ENCODE measurements at regions not wholly inside any gene's neighbourhood (a gene's known extent, or its start where the extent isn't known, plus 50 kb on each side); places are given as distances from the start of the nearest gene placed in this dataset.

GRCh38 chr7:20952916-20953315 is 166.2 kb upstream of the SP8 start:
- no peak for DNase-seq

GRCh38 chr7:20954711-20955619 is 168.3 kb upstream of the SP8 start:
- no peak for DNase-seq

- peak; percentile 44 for DNase-seq
These were observed 171.9 kb upstream of the SP8 start for GRCh38 chr7:20958572-20958971.

- DNase-seq, result peak; percentile 23
These were observed 172.6 kb upstream of the SP8 start for GRCh38 chr7:20959281-20959680.

GRCh38 chr7:20963556-20964280 is 177.0 kb upstream of the SP8 start:
- DNase-seq, result no peak

GRCh38 chr7:20964281-20964918 is 177.7 kb upstream of the SP8 start:
- DNase-seq, result peak; percentile 87

- no peak for DNase-seq
These were observed 184.5 kb upstream of the SP8 start for GRCh38 chr7:20971219-20971618.

GRCh38 chr7:20980232-20980631 is 193.5 kb upstream of the SP8 start:
- no peak for DNase-seq

GRCh38 chr7:20980668-20981264 is 194.1 kb upstream of the SP8 start:
- DNase-seq, result no peak

- no peak for DNase-seq
These were observed 201.7 kb upstream of the SP8 start for GRCh38 chr7:20988340-20988739.

GRCh38 chr7:20991544-20991943 is 204.9 kb upstream of the SP8 start:
- no peak for DNase-seq

GRCh38 chr7:20993693-20994092 is 207.0 kb upstream of the SP8 start:
- DNase-seq, result no peak

- no peak for DNase-seq
These were observed 211.6 kb upstream of the SP8 start for GRCh38 chr7:20998309-20998708.

GRCh38 chr7:21011153-21011552 is 224.5 kb upstream of the SP8 start:
- no peak for DNase-seq

GRCh38 chr7:21013765-21014539 is 227.3 kb upstream of the SP8 start:
- no peak for DNase-seq

- no peak for DNase-seq
These were observed 234.0 kb upstream of the SP8 start for GRCh38 chr7:21020667-21021066.

- DNase-seq, result no peak
These were observed 237.3 kb upstream of the SP8 start for GRCh38 chr7:21023841-21024484.

- no peak for DNase-seq
These were observed 237.8 kb upstream of the SP8 start for GRCh38 chr7:21024485-21024867.

- no peak for DNase-seq
These were observed 241.5 kb upstream of the SP8 start for GRCh38 chr7:21028186-21028585.

GRCh38 chr7:21028599-21028998 is 241.9 kb upstream of the SP8 start:
- no peak for DNase-seq

GRCh38 chr7:21029006-21029405 is 242.3 kb upstream of the SP8 start:
- DNase-seq, result no peak
